ENCODE measurements at regions not wholly inside any gene's neighbourhood (a gene's known extent, or its start where the extent isn't known, plus 50 kb on each side); places are given as distances from the start of the nearest gene placed in this dataset.

- no peak overlapping the region for H3K4me2 ChIP-seq (ENCODE audit: low read length)
- H3K27ac ChIP-seq (ENCODE audit: low read length): no peak overlapping the region
- no peaks in the 10 kb centered on the region for H3K9me3 ChIP-seq (ENCODE audit: low read length)
- no peak overlapping the region for H3K9ac ChIP-seq (ENCODE audit: low read length)
- H3K79me2 ChIP-seq (replicated peaks; ENCODE audit: insufficient read depth, low read length): no peaks in the 10 kb centered on the region
- H2AFZ ChIP-seq (ENCODE audit: low read depth, low read length): no peak overlapping the region
- H3K4me3 ChIP-seq (ENCODE audit: low read length): no peak overlapping the region
- no peaks in the 10 kb centered on the region for H3F3A ChIP-seq (ENCODE audit: insufficient read depth, low read length, poor library complexity, severe bottlenecking)
- H3K36me3 ChIP-seq (ENCODE audit: insufficient read depth, low read length): no peaks in the 10 kb centered on the region
- no peaks in the 10 kb centered on the region for H3K27me3 ChIP-seq (ENCODE audit: insufficient read depth, low read depth, low read length)
- H4K20me1 ChIP-seq (ENCODE audit: insufficient read depth): no peaks in the 10 kb centered on the region
- no peaks in the 10 kb centered on the region for H3K9me2 ChIP-seq (ENCODE audit: insufficient read depth, low read length)
- TF ChIP-seq REST (IDR thresholded peaks at IDR 0.05; ENCODE audit: borderline replicate concordance) (no peak), TAF1 (IDR thresholded peaks at IDR 0.05; ENCODE audit: low read depth) (no peak), SMC3 (conservative IDR thresholded peaks at IDR 0.05; ENCODE audit: poor library complexity) (no peak), RAD21 (conservative IDR thresholded peaks at IDR 0.05) (no peak), POLR2AphosphoS5 (IDR thresholded peaks at IDR 0.05) (no peak), CTCF (IDR thresholded peaks at IDR 0.05; ENCODE audit: poor library complexity, severe bottlenecking) (no peak), MXI1 (conservative IDR thresholded peaks at IDR 0.05; ENCODE audit: poor library complexity, severe bottlenecking) (no peak), EZH2 (IDR thresholded peaks at IDR 0.05; ENCODE audit: borderline replicate concordance, insufficient read depth, low read length, poor library complexity, severe bottlenecking) (no peak), EP300 (conservative IDR thresholded peaks at IDR 0.05; ENCODE audit: poor library complexity, severe bottlenecking) (no peak)
Observed at GRCh38 chr6:51382847-51383246, 564.2 kb downstream of the TFAP2B start.

DNA sequence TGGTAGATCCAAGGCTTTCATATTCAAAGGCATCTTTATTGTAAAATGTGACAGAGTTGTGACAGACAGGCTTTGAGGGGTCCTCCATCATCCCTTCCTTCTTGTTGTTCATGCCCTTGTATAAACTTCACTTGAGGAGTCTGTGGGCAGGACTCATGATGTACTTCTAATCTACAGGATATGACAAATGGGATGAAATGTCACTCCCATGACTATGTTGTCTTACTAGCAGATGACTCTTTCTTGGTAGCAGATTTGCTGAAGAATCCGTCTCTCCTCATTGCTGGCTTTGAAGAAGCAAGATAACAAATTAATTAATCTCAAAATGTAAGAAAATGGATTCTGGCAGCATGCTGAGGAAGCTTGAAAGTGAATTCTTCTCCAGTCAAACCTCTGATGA, 566.1 kb downstream of the TFAP2B start:
- Histone ChIP-seq H3K9me3 (ENCODE audit: low read length) (no peaks in the 10 kb centered on the region), H3K9me2 (ENCODE audit: insufficient read depth, low read length) (no peaks in the 10 kb centered on the region), H4K20me1 (ENCODE audit: insufficient read depth) (no peaks in the 10 kb centered on the region), H2AFZ (ENCODE audit: low read depth, low read length) (no peak overlapping the region), H3K4me3 (ENCODE audit: low read length) (no peak overlapping the region), H3K79me2 (replicated peaks; ENCODE audit: insufficient read depth, low read length) (no peaks in the 10 kb centered on the region), H3K27me3 (ENCODE audit: insufficient read depth, low read depth, low read length) (no peaks in the 10 kb centered on the region), H3F3A (ENCODE audit: insufficient read depth, low read length, poor library complexity, severe bottlenecking) (no peaks in the 10 kb centered on the region), H3K36me3 (ENCODE audit: insufficient read depth, low read length) (no peaks in the 10 kb centered on the region), H3K4me2 (ENCODE audit: low read length) (no peak overlapping the region), H3K9ac (ENCODE audit: low read length) (no peak overlapping the region), H3K27ac (ENCODE audit: low read length) (no peak overlapping the region)
- TF ChIP-seq TAF1 (IDR thresholded peaks at IDR 0.05; ENCODE audit: low read depth) (no peak), POLR2AphosphoS5 (IDR thresholded peaks at IDR 0.05) (no peak), EZH2 (IDR thresholded peaks at IDR 0.05; ENCODE audit: borderline replicate concordance, insufficient read depth, low read length, poor library complexity, severe bottlenecking) (no peak), EP300 (conservative IDR thresholded peaks at IDR 0.05; ENCODE audit: poor library complexity, severe bottlenecking) (no peak), SMC3 (conservative IDR thresholded peaks at IDR 0.05; ENCODE audit: poor library complexity) (no peak)

Measured in neural cell (in vitro differentiated cells).